ENCODE measurements at regions not wholly inside any gene's neighbourhood (a gene's known extent, or its start where the extent isn't known, plus 50 kb on each side); places are given as distances from the start of the nearest gene placed in this dataset.

GRCh38 chr5:168024306-168024705, 267.1 kb upstream of the WWC1 start:
- CTCF ChIA-PET, result interaction anchor here (1.5 kb wide), 1 partner anchor 23 kb away, joined by 7 read pairs; no protein-coding TSS in a partner anchor
- TF ChIP-seq ZNF416 (CRISPR knock-in tag; IDR thresholded peaks at IDR 0.05), result no peak
- TF ChIP-seq ZNF263 (CRISPR knock-in tag; IDR thresholded peaks at IDR 0.05; ENCODE audit: low read depth), result no peak
- no peak for TF ChIP-seq EMX1 (CRISPR knock-in tag; IDR thresholded peaks at IDR 0.05)
- TF ChIP-seq STAT6 (CRISPR knock-in tag; conservative IDR thresholded peaks at IDR 0.05; ENCODE audit: low read depth), result no peak
- no peak for TF ChIP-seq ZNF317 (CRISPR knock-in tag; IDR thresholded peaks at IDR 0.05; ENCODE audit: borderline replicate concordance, low read depth)
- TF ChIP-seq ELF4 (CRISPR knock-in tag; IDR thresholded peaks at IDR 0.05; ENCODE audit: low read depth), result no peak
- Mint-ChIP-seq H3K27ac (no peak overlapping the region), H3K36me3 (no peaks in the 10 kb centered on the region), H3K4me3 (no peak overlapping the region), H3K4me1 (peaks cover 8% of the 10 kb centered on the region), H3K27me3 (ENCODE audit: low read depth) (no peaks in the 10 kb centered on the region), H3K9me3 (peaks cover 6% of the 10 kb centered on the region; the same call in 1 of the 2 replicates)
- ATAC-seq, result no peak
- POLR2A ChIA-PET, result no interaction called here
- no peak for DNase-seq (ENCODE audit: low spot score)

- DNase-seq (ENCODE audit: low spot score) (no peak), ATAC-seq (no peak)
- peaks cover 6% of the 10 kb centered on the region for H3K4me1 Mint-ChIP-seq
- no peaks in the 10 kb centered on the region for H3K27me3 Mint-ChIP-seq (ENCODE audit: low read depth)
- H3K4me3 Mint-ChIP-seq, result no peak overlapping the region
- CTCF ChIA-PET, result no interaction called here
- peaks cover 10% of the 10 kb centered on the region for H3K9me3 Mint-ChIP-seq
- TF ChIP-seq NFYB (CRISPR knock-in tag; conservative IDR thresholded peaks at IDR 0.05; ENCODE audit: low read depth) (no peak), ZNF121 (CRISPR knock-in tag; IDR thresholded peaks at IDR 0.05) (no peak), SOX15 (CRISPR knock-in tag; IDR thresholded peaks at IDR 0.05) (no peak), ZNF263 (CRISPR knock-in tag; IDR thresholded peaks at IDR 0.05; ENCODE audit: low read depth) (no peak), ATF1 (CRISPR knock-in tag; IDR thresholded peaks at IDR 0.05) (no peak), ZBTB21 (CRISPR knock-in tag; IDR thresholded peaks at IDR 0.05; ENCODE audit: borderline replicate concordance) (no peak), TEAD4 (CRISPR knock-in tag; IDR thresholded peaks at IDR 0.05) (no peak), MLX (CRISPR knock-in tag; IDR thresholded peaks at IDR 0.05) (no peak), ZNF396 (CRISPR knock-in tag; IDR thresholded peaks at IDR 0.05; ENCODE audit: borderline replicate concordance) (no peak), TCF7 (CRISPR knock-in tag; IDR thresholded peaks at IDR 0.05; ENCODE audit: low read depth) (no peak), RORB (CRISPR knock-in tag; IDR thresholded peaks at IDR 0.05) (no peak), RELA (CRISPR knock-in tag; IDR thresholded peaks at IDR 0.05; ENCODE audit: borderline replicate concordance) (no peak), TP53 (CRISPR knock-in tag; IDR thresholded peaks at IDR 0.05) (no peak), JUN (CRISPR knock-in tag; IDR thresholded peaks at IDR 0.05) (no peak)
- POLR2A ChIA-PET, result no interaction called here
- no peak overlapping the region for H3K27ac Mint-ChIP-seq
- H3K36me3 Mint-ChIP-seq, result no peaks in the 10 kb centered on the region
These were observed 264.4 kb upstream of the WWC1 start for GRCh38 chr5:168027007-168027406.

DNA sequence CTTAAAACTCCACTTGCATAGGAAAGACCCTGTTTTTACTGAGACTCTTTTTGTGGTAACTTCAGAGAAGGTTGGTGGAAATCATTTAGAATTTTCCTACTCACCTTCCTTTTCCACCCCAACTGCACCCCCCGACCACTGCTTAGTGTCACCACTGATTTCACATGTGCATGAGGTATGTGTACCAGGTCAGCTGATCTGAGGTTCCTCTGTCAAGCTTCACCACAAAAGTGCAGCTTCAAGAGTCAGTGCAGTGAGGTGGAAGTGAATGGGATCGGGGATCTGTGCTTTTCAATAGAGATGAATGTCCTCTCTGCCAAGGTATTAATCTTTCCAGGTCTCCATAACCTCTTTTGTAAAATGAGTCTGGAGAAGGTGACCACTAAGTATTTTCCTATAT, 260.5 kb upstream of the WWC1 start:
- peaks cover 10% of the 10 kb centered on the region for H3K9me3 Mint-ChIP-seq
- H3K4me1 Mint-ChIP-seq, result no peaks in the 10 kb centered on the region
- H3K36me3 Mint-ChIP-seq, result no peaks in the 10 kb centered on the region
- ATAC-seq, result no peak
- no peak for DNase-seq (ENCODE audit: low spot score)
- no peak overlapping the region for H3K27ac Mint-ChIP-seq
- no peak overlapping the region for H3K4me3 Mint-ChIP-seq
- no peaks in the 10 kb centered on the region for H3K27me3 Mint-ChIP-seq (ENCODE audit: low read depth)
- CTCF ChIA-PET, result interaction anchor here (1.0 kb wide), 1 partner anchor 17 kb away, joined by 3 read pairs; no protein-coding TSS in a partner anchor
- POLR2A ChIA-PET, result no interaction called here
- no peak for TF ChIP-seq ZSCAN18 (CRISPR knock-in tag; IDR thresholded peaks at IDR 0.05)
- no peak for TF ChIP-seq ZNF671 (CRISPR knock-in tag; IDR thresholded peaks at IDR 0.05)
- no peak for TF ChIP-seq RORB (CRISPR knock-in tag; IDR thresholded peaks at IDR 0.05)
- TF ChIP-seq NR3C1 (CRISPR knock-in tag; conservative IDR thresholded peaks at IDR 0.05; ENCODE audit: low read depth), result no peak
- no peak for TF ChIP-seq IRF2 (CRISPR knock-in tag; IDR thresholded peaks at IDR 0.05; ENCODE audit: borderline replicate concordance, low read depth)
- TF ChIP-seq NFE2L1 (CRISPR knock-in tag; IDR thresholded peaks at IDR 0.05), result no peak
- TF ChIP-seq JUN (CRISPR knock-in tag; IDR thresholded peaks at IDR 0.05), result no peak
- no peak for TF ChIP-seq OVOL2 (CRISPR knock-in tag; IDR thresholded peaks at IDR 0.05; ENCODE audit: borderline replicate concordance)
- no peak for TF ChIP-seq ZNF219 (CRISPR knock-in tag; IDR thresholded peaks at IDR 0.05; ENCODE audit: borderline replicate concordance)
- TF ChIP-seq, protein P1, sequence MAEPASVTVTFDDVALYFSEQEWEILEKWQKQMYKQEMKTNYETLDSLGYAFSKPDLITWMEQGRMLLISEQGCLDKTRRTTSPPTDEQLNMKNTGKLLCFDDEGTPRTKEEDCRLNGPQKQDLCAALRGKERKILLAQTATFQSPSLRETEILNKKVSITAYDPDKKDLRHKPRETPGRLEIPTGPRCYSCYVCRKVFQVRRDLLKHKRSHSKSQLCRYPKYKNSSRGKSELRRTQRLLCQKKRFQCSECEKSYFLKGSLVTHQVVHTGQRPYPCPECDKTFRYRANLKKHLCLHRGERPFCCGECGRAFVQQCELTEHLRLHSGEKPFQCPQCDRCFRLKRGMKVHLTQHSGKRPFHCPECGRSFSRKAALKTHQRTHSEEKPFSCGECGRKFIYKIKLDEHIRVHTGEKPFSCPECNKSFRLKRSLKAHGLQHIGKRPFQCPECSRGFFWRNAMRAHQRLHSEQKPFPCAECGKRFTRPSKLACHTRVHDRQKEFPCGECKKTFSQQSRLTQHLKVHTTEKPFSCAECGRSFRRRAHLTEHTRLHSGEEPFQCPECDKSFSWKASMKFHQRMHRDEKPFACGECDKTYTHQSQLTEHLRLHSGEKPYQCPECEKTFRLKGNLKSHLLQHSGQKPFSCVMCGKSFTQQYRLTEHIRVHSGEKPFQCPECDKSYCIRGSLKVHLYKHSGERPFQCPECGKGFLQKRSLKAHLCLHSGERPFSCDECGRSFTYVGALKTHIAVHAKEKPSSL (CRISPR knock-in tag; conservative IDR thresholded peaks at IDR 0.05), result no peak
- TF ChIP-seq TCF7 (CRISPR knock-in tag; IDR thresholded peaks at IDR 0.05; ENCODE audit: low read depth), result no peak
- no peak for TF ChIP-seq EMX1 (CRISPR knock-in tag; IDR thresholded peaks at IDR 0.05)
- TF ChIP-seq USF2 (CRISPR knock-in tag; IDR thresholded peaks at IDR 0.05), result no peak
